Keratinocyte (primary cell): ENCODE measurements at regions not wholly inside any gene's neighbourhood (a gene's known extent, or its start where the extent isn't known, plus 50 kb on each side); places are given as distances from the start of the nearest gene placed in this dataset.
"Not testable (repeated sequence)": the region's sequence is repeated elsewhere in the genome, so short reads cannot be mapped to it uniquely, and the experiment has no call there.

Experiments used
- DNase-seq: peaks from one replicate; pipeline ENCODE4 v3.0.0-alpha.2; 2011; ENCODE audit warnings: low read depth, missing footprints, low spot score
- FAIRE-seq: peaks from 2 replicates; lab custom pipeline; 2011; peaks lifted over from hg19 to GRCh38; lab: Jason Lieb, UNC
- H2AFZ ChIP-seq: 2 replicates; pipeline ENCODE4 v1.6.0; 2012; ENCODE audit warnings: low read length, control low read depth, inconsistent platforms; ENCODE audit not compliant: control insufficient read depth
- H3K27ac ChIP-seq: 2 replicates; pipeline ENCODE4 v1.5.1; 2011; ENCODE audit warnings: low read length; ENCODE audit not compliant: control insufficient read depth, insufficient read depth
- H3K27me3 ChIP-seq: 3 replicates; pipeline ENCODE4 v1.6.0; 2011; ENCODE audit warnings: low read length; ENCODE audit not compliant: control insufficient read depth, insufficient read depth; ENCODE audit errors: extremely low read depth
- H3K36me3 ChIP-seq, 2 experiments: 2 replicates in 1 of 2; 3 replicates in 1 of 2; pipeline ENCODE4 v1.5.1; 2011; ENCODE audit warnings: low read length in 2 of 2, mild to moderate bottlenecking in 1 of 2; ENCODE audit not compliant: control insufficient read depth in 2 of 2, insufficient read depth in 2 of 2; ENCODE audit errors: extremely low read depth in 1 of 2
- H3K4me1 ChIP-seq: 3 replicates; pipeline ENCODE4 v1.5.1; 2011; ENCODE audit warnings: low read length; ENCODE audit not compliant: control insufficient read depth, insufficient read depth; ENCODE audit errors: extremely low read depth
- H3K4me2 ChIP-seq: 3 replicates; pipeline ENCODE4 v1.6.0; 2011; ENCODE audit warnings: low read depth, low read length; ENCODE audit not compliant: control insufficient read depth, insufficient read depth; ENCODE audit errors: extremely low read depth
- H3K4me3 ChIP-seq, 3 experiments: fragments of 200-600 bp in 1 of 3; sonication (generic) in 1 of 3; 2 replicates in 2 of 3; 3 replicates in 1 of 3; pipeline ENCODE4 v1.5.1; 2011 to 2016; ENCODE audit warnings: low read length in 3 of 3, mild to moderate bottlenecking in 3 of 3, control low read depth in 2 of 3, inconsistent platforms in 1 of 3, low read depth in 1 of 3, mixed read lengths in 1 of 3, mixed run types in 1 of 3, moderate library complexity in 1 of 3; ENCODE audit not compliant: control insufficient read depth in 2 of 3, insufficient read depth in 2 of 3; ENCODE audit errors: extremely low read depth in 1 of 3
- H3K79me2 ChIP-seq: 2 replicates; pipeline ENCODE4 v1.6.0; 2012; ENCODE audit warnings: low read length; ENCODE audit not compliant: control insufficient read depth, insufficient read depth
- H3K9ac ChIP-seq: 3 replicates; pipeline ENCODE4 v1.6.0; 2011; ENCODE audit warnings: low read length; ENCODE audit not compliant: control insufficient read depth, insufficient read depth; ENCODE audit errors: extremely low read depth
- H3K9me1 ChIP-seq: 3 replicates; pipeline ENCODE4 v1.6.0; 2011; ENCODE audit warnings: low read length; ENCODE audit not compliant: control insufficient read depth, insufficient read depth; ENCODE audit errors: extremely low read depth
- H3K9me3 ChIP-seq: 2 replicates; pipeline ENCODE4 v1.5.1; 2012; ENCODE audit warnings: low read depth, low read length; ENCODE audit not compliant: control insufficient read depth
- H4K20me1 ChIP-seq: 3 replicates; pipeline ENCODE4 v1.6.0; 2011; ENCODE audit warnings: low read length; ENCODE audit not compliant: control insufficient read depth, insufficient read depth; ENCODE audit errors: extremely low read depth
- dilution Hi-C: fragments of 300-500 bp; cut with MboI; formaldehyde crosslinking; loops from one replicate; pipeline ENCODE4 v1.7.0; 2020; ENCODE audit warnings: low sequenced_read_pairs; ENCODE audit not compliant: extremely low pct_ligation_motif_present

DNA sequence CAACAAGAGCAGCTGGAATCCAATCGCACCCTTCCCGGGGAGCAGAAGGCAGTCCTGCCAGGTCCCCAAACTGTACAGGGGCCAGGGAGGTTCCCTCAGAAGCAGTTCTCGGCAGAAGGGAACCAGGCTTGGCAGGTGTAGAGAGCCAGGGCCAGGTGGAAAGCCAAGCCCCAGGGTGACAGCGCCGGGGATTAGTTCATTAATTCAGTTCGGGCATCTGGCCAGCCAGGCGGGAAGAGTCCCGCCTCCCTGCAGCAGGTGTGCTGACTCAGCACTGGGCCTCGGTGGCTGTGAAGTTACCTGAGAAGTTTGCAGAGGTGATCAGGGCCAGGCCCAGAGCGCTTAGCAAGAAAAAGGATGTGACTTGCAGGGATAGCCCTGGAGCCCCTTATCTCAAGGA is 4060.0 kb upstream of the TPTE start:
- H3K4me2 ChIP-seq, H3K4me1 ChIP-seq, dilution Hi-C loops, H3K27ac ChIP-seq, DNase-seq, H3K79me2 ChIP-seq, H3K9ac ChIP-seq, H2AFZ ChIP-seq, H4K20me1 ChIP-seq, H3K36me3 ChIP-seq, H3K27me3 ChIP-seq, H3K9me3 ChIP-seq, FAIRE-seq, H3K4me3 ChIP-seq, H3K9me1 ChIP-seq: not testable (repeated sequence)

DNA sequence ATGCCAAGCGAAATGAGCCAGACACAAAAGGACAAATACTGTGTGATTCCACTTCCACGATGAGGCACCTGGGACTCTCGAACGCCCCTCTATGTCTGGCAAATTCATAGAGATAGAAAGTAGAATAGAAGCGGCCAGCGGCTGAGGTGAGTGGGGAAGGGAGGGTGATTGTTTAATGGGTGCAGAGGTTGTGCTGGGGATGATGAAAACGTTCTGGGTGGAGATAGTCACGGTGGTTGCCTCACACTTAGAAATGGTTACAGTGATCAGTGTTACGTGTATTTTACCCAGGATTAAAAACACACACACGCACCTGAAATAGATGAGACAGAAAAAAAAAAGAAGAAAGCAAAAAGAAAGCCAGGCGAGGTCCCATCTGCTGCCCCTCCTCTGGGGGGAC is 4057.0 kb upstream of the TPTE start:
- H3K79me2 ChIP-seq, H3K27me3 ChIP-seq, H3K36me3 ChIP-seq, H2AFZ ChIP-seq, dilution Hi-C loops, H3K27ac ChIP-seq, H3K9ac ChIP-seq, H3K9me3 ChIP-seq, FAIRE-seq, H3K9me1 ChIP-seq, H4K20me1 ChIP-seq, H3K4me3 ChIP-seq, H3K4me2 ChIP-seq, H3K4me1 ChIP-seq, DNase-seq: not testable (repeated sequence)

GRCh38 chr21:6466081-6466698 is 4055.2 kb upstream of the TPTE start:
- H3K9me1 ChIP-seq, H3K4me1 ChIP-seq, H3K9ac ChIP-seq, dilution Hi-C loops, H3K36me3 ChIP-seq, FAIRE-seq, H3K9me3 ChIP-seq, H3K4me2 ChIP-seq, H3K27me3 ChIP-seq, H4K20me1 ChIP-seq, H3K79me2 ChIP-seq, DNase-seq, H3K27ac ChIP-seq, H3K4me3 ChIP-seq, H2AFZ ChIP-seq: not testable (repeated sequence)

GRCh38 chr21:6466707-6467106 is 4054.7 kb upstream of the TPTE start:
- H3K27ac ChIP-seq, H3K4me2 ChIP-seq, H4K20me1 ChIP-seq, H3K79me2 ChIP-seq, H3K9me1 ChIP-seq, H2AFZ ChIP-seq, H3K27me3 ChIP-seq, H3K36me3 ChIP-seq, dilution Hi-C loops, DNase-seq, FAIRE-seq, H3K9ac ChIP-seq, H3K9me3 ChIP-seq, H3K4me3 ChIP-seq, H3K4me1 ChIP-seq: not testable (repeated sequence)

GRCh38 chr21:6467189-6467774 is 4054.1 kb upstream of the TPTE start:
- H3K27ac ChIP-seq, H4K20me1 ChIP-seq, FAIRE-seq, H3K4me2 ChIP-seq, H3K27me3 ChIP-seq, H3K36me3 ChIP-seq, H3K9me1 ChIP-seq, H3K4me1 ChIP-seq, DNase-seq, dilution Hi-C loops, H3K79me2 ChIP-seq, H3K4me3 ChIP-seq, H3K9ac ChIP-seq, H2AFZ ChIP-seq, H3K9me3 ChIP-seq: not testable (repeated sequence)
